SH-SY5Y (cell line): ENCODE measurements at regions not wholly inside any gene's neighbourhood (a gene's known extent, or its start where the extent isn't known, plus 50 kb on each side); places are given as distances from the start of the nearest gene placed in this dataset.

Experiments
- GATA2 ChIP-seq: IDR thresholded peaks from 2 replicates; pipeline ENCODE4 v1.6.1; 2011; ENCODE audit warnings: mild to moderate bottlenecking, low read depth, low read length
- GATA3 ChIP-seq: IDR thresholded peaks from 2 replicates; pipeline ENCODE4 v1.6.1; 2011; ENCODE audit warnings: low read depth, mild to moderate bottlenecking, low read length, moderate library complexity

- TF ChIP-seq GATA3 = no peak
- TF ChIP-seq GATA2 = no peak
Observed at GRCh38 chr12:107152315-107152714, 59.0 kb upstream of the CRY1 start.
